ENCODE measurements at regions not wholly inside any gene's neighbourhood (a gene's known extent, or its start where the extent isn't known, plus 50 kb on each side); places are given as distances from the start of the nearest gene placed in this dataset.

DNA sequence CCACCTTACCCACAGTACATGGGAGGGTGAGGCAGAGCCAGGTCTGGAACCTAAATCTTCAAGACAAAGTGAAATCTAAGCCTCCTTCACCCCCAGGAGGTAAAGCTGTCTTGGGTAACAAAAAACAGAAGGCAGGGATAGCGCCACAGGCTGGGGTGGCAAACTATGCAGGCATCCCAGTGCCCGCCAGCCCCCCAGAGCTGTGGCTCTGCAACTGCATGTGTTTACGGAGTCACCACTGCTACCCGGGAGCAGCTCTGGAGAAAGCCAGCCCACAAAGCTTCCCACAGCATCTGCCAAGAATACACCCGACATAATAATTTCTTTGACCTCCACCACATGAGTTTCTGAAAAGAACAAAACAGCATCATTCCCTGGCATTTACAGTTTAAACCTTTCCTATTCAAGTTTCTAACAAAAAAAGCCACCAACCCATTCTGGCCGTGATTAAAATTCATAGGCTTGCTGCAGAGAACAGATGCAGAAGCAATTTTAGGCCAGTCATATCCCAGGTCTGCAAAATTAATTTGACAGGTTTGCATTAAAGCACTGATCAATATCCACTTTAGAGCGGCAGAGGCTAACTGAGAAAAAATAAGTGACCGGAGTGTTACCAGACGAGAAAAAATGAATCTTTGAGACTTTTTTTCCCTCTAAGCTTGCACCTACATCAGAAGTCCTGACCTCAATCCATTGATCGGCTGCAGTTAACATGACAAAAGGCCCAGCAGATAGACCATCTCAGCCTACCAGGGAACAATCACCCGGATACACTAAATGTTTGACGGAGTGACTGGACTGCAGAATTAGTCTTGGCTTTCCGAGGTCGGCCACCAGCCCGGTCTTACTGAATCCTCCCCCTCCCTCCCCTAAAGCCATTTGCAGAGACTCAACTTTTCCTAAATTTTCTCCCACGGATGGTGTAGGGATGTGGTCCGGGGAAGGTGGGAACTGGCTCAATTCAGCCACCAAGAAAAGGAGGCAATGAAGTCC, 309.6 kb upstream of the SKOR2 start:
- no peak overlapping the region for H3K4me3 ChIP-seq (ENCODE audit: low read depth, low read length)
- no peak for DNase-seq (ENCODE audit: low read depth)

DNA sequence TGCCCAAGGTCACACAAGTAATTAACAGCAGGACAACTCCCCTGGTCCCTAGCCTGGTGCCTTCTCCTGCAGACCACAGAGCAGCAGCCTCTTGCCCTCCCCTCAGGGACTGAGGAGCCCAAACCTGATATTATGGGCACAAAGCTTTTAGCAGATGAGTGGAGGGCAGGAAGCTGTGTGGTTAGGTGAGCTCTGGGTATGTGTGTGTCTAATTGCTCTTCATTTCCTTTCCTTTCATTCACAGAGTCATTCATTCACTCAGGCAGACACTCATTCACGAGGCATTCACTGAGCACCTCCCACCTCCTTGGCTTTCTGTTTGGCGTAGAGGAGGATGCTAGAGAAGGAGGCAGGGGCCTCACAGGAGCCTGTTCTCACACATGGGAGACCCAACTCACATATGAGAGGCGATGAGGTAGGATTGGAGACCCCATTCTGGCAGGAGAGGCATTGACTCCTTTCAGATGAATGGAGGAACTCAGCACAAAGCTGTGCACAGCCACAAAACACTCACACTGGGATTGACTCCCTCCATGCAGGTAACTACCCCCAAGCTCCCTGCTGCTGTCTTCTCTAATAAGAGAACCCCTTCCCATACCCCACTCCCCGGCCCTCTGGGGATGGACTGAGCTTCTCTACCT, 306.8 kb upstream of the SKOR2 start:
- no peak for DNase-seq (ENCODE audit: low read depth)
- H3K4me3 ChIP-seq (ENCODE audit: low read depth, low read length) = no peak overlapping the region

DNA sequence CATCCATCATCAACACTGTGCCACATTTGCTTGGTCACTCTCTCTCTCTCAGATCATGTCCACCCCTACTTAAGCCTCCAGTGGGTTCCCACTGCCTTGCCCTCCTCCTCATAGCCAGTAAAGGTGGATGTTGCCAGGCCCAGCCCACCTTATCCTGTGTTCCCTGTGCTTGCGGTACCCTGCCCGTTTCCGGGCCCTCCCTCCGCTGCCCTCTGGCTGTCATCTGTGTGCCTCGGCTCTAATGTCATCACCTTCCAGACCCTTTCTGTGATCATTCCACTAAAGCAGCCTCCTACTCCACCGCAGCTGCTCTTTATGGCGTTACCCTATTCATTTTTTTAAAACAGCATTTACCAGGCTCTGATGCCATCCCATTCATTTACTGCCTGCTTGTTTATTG, 305.7 kb upstream of the SKOR2 start:
- no peak overlapping the region for H3K4me3 ChIP-seq (ENCODE audit: low read depth, low read length)

DNA sequence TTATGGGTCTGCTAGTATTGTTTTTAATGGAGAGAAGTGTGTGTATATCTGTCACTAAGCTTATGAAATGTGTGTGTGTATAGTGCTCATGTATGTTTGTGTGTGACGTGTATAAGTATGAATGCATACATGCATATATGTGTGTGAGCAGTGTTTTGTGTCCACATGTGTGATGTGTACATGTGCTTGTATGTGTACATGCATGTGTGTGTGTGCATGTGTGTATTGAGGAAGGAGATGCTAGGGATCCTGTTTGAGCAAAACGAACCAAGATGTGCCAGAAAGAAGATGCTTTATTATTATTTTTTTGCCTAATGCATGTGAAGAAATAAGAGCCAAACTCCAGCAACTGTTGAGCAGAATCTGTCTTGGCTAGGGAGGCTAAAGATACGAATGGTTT, 301.3 kb upstream of the SKOR2 start:
- no peak for DNase-seq (ENCODE audit: low read depth)
- H3K4me3 ChIP-seq (ENCODE audit: low read depth, low read length) = no peak overlapping the region

More for the DNA sequence above, 305.7 kb upstream of the SKOR2 start:
- no peak for DNase-seq (ENCODE audit: low read depth)

DNA sequence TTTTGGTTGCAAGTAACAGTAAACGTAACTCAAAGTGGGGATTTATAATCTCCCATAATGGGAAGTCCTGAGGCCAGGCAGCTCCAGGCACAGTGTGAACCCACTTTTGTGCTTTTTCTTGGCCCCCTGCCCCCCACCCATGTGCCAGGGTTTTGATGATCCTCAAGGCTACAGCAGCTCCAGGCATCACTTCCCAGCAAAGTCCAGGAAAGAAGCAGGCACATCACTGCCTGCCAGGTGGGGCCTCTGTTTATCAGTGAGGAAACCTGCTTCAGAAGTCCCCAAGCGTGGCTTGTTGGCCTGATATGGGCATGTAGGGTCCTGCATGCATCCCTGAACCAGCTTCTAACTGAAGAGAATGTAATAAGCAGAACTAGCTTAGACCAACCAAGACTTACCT, 299.2 kb upstream of the SKOR2 start:
- DNase-seq (ENCODE audit: low read depth) = no peak
- no peak overlapping the region for H3K4me3 ChIP-seq (ENCODE audit: low read depth, low read length)

DNA sequence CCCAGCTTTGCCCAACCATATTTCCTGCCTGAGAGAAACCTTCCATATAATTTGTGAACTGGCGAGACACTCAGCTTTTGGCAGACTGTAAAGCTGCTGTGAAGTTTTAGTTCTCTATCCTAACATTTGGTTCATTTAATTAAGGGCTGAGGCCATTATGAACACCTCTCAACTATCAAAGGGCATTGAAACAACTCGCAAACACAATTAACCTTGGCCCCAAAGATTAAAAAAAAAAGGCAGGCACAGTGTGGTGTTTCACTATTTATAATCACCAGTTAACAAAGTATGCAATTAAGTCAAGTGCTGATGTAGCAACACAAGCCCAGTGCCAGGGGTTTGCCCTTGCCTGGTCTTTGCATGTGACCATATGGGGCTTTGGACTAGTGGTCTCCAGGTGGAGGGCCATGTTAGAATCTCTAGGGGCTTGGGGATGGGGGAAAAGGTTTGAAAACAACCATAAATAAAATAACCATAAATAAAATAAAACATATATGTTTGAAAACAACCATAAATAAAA, 297.6 kb upstream of the SKOR2 start:
- DNase-seq (ENCODE audit: low read depth) = no peak
- no peak overlapping the region for H3K4me3 ChIP-seq (ENCODE audit: low read depth, low read length)

DNA sequence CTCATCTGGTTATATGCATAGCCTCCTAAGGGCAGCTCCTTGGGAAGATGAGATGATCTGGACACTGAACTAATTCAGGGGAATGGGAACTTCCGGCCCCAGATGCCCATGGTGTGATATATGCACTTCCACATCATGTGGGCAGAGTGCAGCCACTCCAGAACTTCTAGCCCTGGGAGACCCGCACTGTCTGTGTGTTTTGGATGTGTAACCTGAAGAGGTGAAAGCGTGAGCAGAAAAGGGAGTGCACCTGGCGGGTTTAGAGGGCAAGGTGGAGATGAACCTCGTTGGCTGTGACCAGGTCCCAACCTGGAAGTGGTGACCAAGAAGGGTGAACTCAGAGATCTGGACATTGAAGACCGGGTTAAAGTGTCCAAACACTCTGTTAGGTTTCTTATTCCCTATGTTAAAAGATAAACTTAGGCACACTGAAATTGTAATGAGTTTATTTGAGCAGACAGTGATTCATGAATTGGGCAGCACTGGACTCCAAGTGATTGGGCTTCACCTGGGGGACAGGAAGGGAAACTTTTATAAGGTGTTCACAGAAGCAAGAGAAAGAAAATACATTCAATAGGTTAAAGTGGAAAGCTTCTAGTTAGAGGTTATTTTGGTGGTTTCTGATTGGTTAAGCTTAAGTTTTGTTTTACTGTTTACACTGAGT, 296.2 kb upstream of the SKOR2 start:
- no peak for DNase-seq (ENCODE audit: low read depth)
- H3K4me3 ChIP-seq (ENCODE audit: low read depth, low read length) = no peak overlapping the region

DNA sequence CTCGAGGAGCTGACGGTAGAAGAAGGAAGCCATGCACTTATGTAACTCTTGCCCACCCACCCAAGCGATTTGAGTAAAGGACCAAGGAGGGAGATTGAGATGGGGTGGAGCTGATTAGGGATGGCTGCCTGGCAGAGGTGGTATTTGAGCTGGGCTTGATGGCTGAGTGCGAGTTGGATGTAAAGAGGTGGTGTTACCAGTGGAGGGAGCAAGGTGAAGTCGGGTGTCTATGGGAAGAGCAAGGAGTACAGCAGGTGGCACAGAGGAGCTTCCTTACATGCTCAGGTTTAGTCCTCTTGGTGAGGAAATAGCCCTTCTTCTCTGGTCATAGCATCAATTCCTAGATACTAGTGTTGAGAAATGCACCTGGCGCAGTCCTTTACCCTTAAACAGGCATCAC, 294.2 kb upstream of the SKOR2 start:
- H3K4me3 ChIP-seq (ENCODE audit: low read depth, low read length) = no peak overlapping the region
- DNase-seq (ENCODE audit: low read depth) = no peak

DNA sequence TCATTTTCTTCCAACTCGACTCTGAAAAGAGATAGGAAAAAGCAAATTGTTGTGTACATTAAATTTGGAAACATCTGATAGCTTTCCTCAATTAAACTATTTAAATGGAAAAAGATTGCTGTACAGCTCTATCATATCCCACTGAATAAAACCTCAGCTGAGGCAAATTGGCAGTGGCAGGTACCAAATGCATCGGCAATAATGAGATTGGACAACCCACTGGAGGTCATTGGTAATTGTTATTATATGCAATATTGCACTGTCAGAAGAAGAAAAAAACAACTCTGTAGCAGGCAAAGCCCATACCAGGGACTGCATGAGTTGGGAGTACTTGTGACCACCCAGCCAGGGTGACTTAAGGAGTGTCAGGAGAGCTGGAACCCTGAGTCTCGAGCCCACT, 291.6 kb upstream of the SKOR2 start:
- no peak overlapping the region for H3K4me3 ChIP-seq (ENCODE audit: low read depth, low read length)
- DNase-seq (ENCODE audit: low read depth) = no peak

DNA sequence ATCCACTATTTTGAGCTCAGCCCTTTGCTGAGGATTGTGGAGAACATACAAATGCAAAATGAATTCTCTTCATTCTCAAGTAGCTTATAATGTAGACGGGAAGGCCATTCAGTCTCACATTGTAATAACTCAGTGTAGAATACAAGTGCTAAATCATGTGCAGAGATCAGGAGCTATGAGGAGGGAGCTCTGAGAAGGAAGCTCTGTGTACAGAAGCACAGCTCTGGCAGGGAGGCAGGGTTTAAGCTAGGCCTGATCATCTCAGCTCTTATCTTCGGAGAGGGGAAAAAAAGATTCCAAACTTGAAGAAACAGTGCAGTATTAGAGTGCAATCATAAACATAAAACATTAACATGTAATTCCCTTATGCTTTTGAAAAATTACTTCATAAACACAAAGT, 291.1 kb upstream of the SKOR2 start:
- no peak for DNase-seq (ENCODE audit: low read depth)
- H3K4me3 ChIP-seq (ENCODE audit: low read depth, low read length) = no peak overlapping the region

DNA sequence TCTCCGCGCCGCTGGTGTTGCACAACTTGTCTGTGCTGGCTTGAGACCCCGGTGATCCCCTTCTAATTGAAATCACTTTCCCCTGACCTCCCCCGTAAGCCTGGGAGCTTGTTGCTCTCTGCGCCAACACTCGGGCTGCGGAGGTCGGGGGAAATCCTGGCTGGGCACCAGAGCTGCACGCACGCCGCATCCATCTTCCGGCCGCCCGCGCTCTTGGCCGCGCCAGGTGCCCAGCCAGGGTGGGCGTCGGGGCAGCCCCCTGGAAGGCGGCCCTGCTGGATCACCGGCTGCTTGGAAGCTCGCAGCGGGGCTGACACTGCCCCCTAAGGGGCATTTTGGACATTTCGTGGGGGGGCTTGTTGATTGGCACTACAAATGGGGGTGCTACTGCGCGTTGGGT, 280.3 kb upstream of the SKOR2 start:
- H3K4me3 ChIP-seq (ENCODE audit: low read depth, low read length) = no peak overlapping the region
- DNase-seq (ENCODE audit: low read depth) = no peak

DNA sequence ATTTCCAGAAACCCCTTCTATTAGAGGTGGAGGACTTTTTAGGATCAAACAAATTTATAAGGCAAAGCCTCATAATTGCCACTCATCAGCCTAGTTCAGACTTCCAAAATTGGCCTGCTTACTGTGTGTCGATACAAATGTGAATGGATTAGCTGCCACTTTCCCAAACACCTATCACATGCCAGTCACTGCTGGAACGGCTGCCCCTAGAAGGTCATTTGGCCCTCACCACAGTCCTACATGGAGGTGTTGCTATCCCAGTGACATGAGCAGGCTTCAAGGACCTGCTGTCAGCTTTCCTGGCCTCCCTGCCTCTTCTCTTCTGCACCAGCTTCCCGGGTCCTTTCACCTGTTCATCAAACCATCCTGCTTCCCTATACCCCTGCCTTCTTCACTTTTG, 279.2 kb upstream of the SKOR2 start:
- H3K4me3 ChIP-seq (ENCODE audit: low read depth, low read length) = no peak overlapping the region
- no peak for DNase-seq (ENCODE audit: low read depth)

DNA sequence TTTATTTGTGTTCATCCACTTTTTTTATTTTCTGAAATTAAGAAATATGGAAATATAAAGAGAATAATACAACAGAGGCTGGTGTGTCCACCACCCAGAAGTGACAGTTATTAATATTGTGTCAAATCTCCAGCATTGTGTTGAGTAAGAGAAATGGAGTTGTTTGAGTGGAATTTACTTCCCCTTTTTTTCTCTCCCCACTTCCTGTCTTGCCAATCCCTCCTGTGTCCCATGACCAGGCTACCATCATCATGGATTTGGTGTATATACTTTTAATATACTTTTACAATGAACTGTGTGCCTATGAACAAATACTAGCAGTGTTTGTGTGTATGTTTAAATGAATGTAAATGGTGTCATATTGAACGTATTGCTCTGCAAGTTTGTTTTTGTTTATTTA, 276.9 kb upstream of the SKOR2 start:
- no peak overlapping the region for H3K4me3 ChIP-seq (ENCODE audit: low read depth, low read length)

DNA sequence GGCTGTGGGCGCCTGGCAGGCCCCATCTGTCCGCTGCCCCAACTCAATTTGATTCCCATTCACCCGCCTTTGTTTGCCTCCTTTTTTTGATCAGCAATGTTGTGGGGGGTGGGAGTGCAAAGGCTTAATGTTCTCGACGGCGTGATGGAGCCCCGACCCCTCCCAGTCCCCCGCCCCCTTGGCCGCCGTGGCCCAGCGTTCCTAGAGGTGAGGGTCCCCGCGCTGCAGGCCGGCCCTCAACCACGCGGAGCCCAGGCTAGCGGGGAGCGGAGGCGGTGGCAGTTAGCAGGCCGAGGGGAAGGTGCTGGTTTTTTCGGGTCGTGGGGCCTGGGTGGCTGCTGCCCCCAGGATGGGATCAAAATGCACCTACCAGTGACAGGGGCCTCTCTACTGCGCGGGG, 274.7 kb upstream of the SKOR2 start:
- H3K4me3 ChIP-seq (ENCODE audit: low read depth, low read length) = no peak overlapping the region
- DNase-seq (ENCODE audit: low read depth) = no peak

More for the DNA sequence above, 276.9 kb upstream of the SKOR2 start:
- no peak for DNase-seq (ENCODE audit: low read depth)

DNA sequence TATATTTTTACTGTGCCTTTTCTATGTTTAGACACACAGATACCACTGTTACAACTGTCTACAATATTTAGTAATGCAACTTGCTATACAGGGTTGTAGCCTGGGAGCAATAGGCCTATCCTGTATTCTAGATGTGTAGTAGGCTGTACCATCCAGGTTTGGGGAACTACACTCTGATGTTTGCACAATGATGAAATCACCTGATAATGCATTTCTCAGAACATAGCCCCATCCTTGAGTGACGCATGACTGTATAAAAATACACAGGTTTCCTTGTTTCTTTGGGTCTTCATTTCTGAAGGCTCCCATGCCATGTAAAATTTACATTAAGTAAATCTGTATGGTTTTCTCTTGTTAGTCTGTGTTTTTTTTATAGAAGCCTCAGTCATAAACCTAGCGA, 270.9 kb upstream of the SKOR2 start:
- H3K4me3 ChIP-seq (ENCODE audit: low read depth, low read length) = no peak overlapping the region
- DNase-seq (ENCODE audit: low read depth) = no peak

DNA sequence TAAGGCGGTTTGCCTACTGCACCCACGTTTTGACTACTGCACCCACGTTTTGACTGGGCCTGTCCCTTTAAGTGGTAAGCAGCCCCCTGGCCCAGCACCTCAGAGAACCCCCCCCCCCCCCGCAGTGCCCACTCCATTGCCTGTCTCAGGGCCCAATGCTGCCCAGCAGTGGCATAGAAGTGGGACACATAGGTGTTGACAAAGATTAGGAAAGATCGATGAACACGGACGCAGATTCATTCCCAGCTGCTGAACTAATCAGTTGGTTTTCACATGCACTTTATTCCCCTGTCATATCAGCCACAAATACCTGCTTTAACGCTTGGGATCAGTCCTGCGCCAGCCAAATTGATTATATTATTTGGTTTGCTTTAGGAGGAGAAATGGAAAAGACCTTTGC, 268.8 kb upstream of the SKOR2 start:
- no peak for DNase-seq (ENCODE audit: low read depth)
- no peak overlapping the region for H3K4me3 ChIP-seq (ENCODE audit: low read depth, low read length)

DNA sequence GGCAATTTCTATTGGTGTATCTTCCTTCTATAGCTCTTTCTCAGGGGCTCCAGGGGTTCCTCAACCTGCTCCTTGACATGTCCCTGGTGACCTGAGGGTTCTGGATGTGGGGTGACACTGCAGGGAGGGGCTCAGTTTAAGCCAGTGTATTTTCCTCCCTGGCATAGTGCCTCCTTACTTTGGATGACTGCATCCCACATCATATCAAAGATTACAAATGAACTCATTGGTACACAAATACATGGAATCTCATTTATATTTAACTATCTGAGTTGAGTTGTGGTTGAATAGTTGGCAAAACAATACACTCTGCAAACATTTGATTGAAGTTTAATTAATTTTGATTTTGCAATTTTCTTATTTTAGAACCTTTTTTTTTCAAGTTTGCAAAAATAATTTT, 268.2 kb upstream of the SKOR2 start:
- no peak for DNase-seq (ENCODE audit: low read depth)
- H3K4me3 ChIP-seq (ENCODE audit: low read depth, low read length) = no peak overlapping the region

DNA sequence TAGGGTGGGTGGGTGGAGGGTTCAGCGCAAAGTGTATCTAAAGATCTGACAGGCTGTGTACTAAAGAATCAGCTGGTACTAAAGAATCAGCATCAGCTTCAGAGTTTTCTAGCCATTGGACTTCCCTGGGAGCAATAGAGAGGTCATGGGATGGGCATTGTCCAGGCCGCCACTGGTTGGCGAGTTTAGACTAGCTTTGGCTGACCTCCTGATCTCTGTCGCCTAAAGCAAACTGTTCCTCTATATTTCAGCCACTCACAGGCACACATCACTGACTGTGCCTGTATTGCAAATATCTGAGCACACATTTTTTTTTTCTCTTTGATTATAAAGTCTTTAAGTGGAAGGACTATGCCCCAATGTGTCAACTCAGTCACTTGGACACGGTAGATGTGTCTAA, 267.8 kb upstream of the SKOR2 start:
- no peak overlapping the region for H3K4me3 ChIP-seq (ENCODE audit: low read depth, low read length)
- DNase-seq (ENCODE audit: low read depth) = no peak

DNA sequence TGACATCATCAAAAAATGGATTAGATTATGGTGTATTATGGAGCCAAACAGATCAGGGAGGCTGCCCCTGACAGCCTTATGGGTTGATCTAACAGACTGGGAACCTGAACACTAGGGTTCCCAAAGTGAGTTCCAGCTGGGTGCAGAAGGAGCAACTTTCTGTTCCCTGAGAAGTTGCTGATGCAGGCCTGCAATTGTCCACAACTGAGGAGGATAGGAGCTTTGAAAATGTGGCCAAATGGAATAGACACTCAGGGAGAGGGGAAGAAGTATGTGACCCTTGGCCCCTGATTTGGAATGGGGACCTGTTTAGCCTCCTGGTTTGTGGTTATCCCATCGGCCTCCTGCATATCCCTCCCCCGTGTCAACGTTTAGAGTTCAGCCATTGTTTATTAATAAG, 262.2 kb upstream of the SKOR2 start:
- DNase-seq (ENCODE audit: low read depth) = no peak

DNA sequence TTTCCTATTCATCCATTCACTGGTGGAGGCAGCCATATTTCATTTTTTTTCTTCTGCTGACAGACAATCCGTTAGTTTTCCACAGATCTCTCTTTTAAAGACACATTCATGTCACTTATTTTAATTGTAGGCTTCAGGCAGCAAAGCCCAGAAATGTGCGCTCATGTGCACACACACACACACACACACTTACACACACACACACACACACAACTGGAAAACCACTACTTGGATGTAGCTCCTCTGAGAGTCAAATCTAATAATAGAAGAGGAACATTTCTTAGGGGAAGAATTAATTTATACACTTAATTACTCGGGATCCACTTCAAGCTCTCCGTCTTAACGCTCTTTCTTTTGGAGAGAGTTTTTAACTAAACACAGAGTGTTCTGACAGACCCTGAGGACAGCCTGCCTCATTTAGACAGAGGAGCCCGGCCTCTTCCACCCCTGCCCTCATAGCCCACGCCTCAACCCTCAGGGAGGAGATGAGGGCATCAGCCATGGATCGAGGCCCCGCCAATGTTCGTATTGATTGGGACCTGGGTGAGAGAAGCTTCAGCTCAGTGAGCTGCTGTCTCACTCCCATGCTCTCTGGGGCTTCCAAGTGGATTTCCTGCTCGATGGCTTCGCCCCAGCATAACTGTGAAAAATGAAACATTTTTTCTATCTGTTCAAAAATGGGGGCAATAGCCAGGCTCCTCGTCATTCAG, 261.4 kb upstream of the SKOR2 start:
- H3K4me3 ChIP-seq (ENCODE audit: low read depth, low read length) = no peak overlapping the region
- DNase-seq (ENCODE audit: low read depth) = no peak

More for the DNA sequence above, 262.2 kb upstream of the SKOR2 start:
- no peak overlapping the region for H3K4me3 ChIP-seq (ENCODE audit: low read depth, low read length)
